Esophagus muscularis mucosa (tissue), 4 donors: ENCODE measurements at regions not wholly inside any gene's neighbourhood (a gene's known extent, or its start where the extent isn't known, plus 50 kb on each side); places are given as distances from the start of the nearest gene placed in this dataset.
A peak's percentile ranks its signal among the peaks of the same experiment; 100 is the strongest.

Experiments used
- DNase-seq: peaks from one replicate; pipeline ENCODE4 v3.0.0-alpha.2; 2017; ENCODE audit errors: extremely low spot score
- H3K27ac ChIP-seq, 4 donors: fragments of 200-600 bp; sonication (generic); replicated peaks in 1 of 4; 1 replicate in 3 of 4; 2 replicates in 1 of 4; pipeline ENCODE4 v1.5.1; 2016 to 2019; ENCODE audit warnings: mild to moderate bottlenecking in 1 of 4
- H3K27me3 ChIP-seq, 4 donors: fragments of 200-600 bp; sonication (generic); one replicate each; pipeline versions ENCODE4 v1.5.1 to v1.6.0; 2016 to 2019
- H3K36me3 ChIP-seq, 4 donors: fragments of 200-600 bp; sonication (generic); one replicate each; pipeline ENCODE4 v1.5.1; 2016 to 2019
- H3K4me1 ChIP-seq, 4 donors: fragments of 200-600 bp; sonication (generic); one replicate each; pipeline ENCODE4 v1.5.1; 2016 to 2019
- H3K4me3 ChIP-seq, 4 donors: fragments of 200-600 bp; sonication (generic); 1 replicate in 2 of 4; 2 replicates in 2 of 4; pipeline ENCODE4 v1.5.1; 2016 to 2019; ENCODE audit warnings: mild to moderate bottlenecking in 4 of 4, moderate library complexity in 1 of 4
- H3K9me3 ChIP-seq, 4 donors: fragments of 200-600 bp; sonication (generic); 1 replicate in 3 of 4; 2 replicates in 1 of 4; pipeline ENCODE4 v1.5.1; 2016 to 2019
- CTCF ChIP-seq, 3 experiments: fragments of 200-600 bp in 2 of 3; fragments of 450-650 bp in 1 of 3; sonication (generic) in 2 of 3; IDR thresholded peaks; one replicate each; pipeline ENCODE4 v1.5.1; 2017 to 2019; ENCODE audit warnings: antibody characterized with exemption in 3 of 3, mild to moderate bottlenecking in 2 of 3, moderate library complexity in 1 of 3
- EP300 ChIP-seq: sonication (generic); formaldehyde crosslinking; IDR thresholded peaks from one replicate; pipeline ENCODE4 v1.6.1; 2017; ENCODE audit warnings: antibody characterized with exemption
- POLR2A ChIP-seq: fragments of 450-650 bp; IDR thresholded peaks from one replicate; pipeline ENCODE4 v1.6.1; 2017; ENCODE audit warnings: antibody characterized with exemption, moderate library complexity, mild to moderate bottlenecking, low read depth
- POLR2AphosphoS5 ChIP-seq, 2 donors: sonication (generic); formaldehyde crosslinking; IDR thresholded peaks; one replicate each; pipeline ENCODE4 v1.6.1; 2017; ENCODE audit warnings: antibody characterized with exemption in 2 of 2
- WGBS: methylation state at CpG from one replicate; pipeline ENCODE4 v1.1.5; 2018; 5-methylcytosine and 5-hydroxymethylcytosine counted together
- intact Hi-C: fragments of 100-400 bp; cut with DNase I; formaldehyde crosslinking; loops from one replicate; pipeline ENCODE4 v1.15.1; 2023

- Histone ChIP-seq H3K4me1 (peaks cover 14 to 44% (median 41%) of the 10 kb centered on the region in 4 donors), H3K27ac (peak overlapping the region; percentile 15 to 42 (median 30)), H3K27me3 (no peaks in the 10 kb centered on the region), H3K9me3 (no peaks in the 10 kb centered on the region), H3K4me3 (no peak overlapping the region), H3K36me3 (no peaks in the 10 kb centered on the region)
- WGBS: no CpG with 5 or more reads among the region's 1 CpG
- intact Hi-C loops: no loop called here
- TF ChIP-seq POLR2AphosphoS5 (IDR thresholded peaks at IDR 0.05) (peak in 1 of 2 donors; percentile 49), POLR2A (no peak), CTCF (IDR thresholded peaks at IDR 0.05) (no peak)
- no peak for DNase-seq
Observed at GRCh38 chr11:86162239-86162638, 82.3 kb upstream of the EED start.

GRCh38 chr11:86161837-86162236 lies 82.7 kb upstream of the EED start:
- peaks cover 14 to 44% (median 41%) of the 10 kb centered on the region in 4 donors for H3K4me1 ChIP-seq
- H3K9me3 ChIP-seq: no peaks in the 10 kb centered on the region
- TF ChIP-seq POLR2AphosphoS5 (IDR thresholded peaks at IDR 0.05): no peak
- no peak for TF ChIP-seq CTCF (IDR thresholded peaks at IDR 0.05)
- no peak for TF ChIP-seq EP300
- no peak for TF ChIP-seq POLR2A
- no peaks in the 10 kb centered on the region for H3K36me3 ChIP-seq
- H3K4me3 ChIP-seq: no peak overlapping the region
- H3K27me3 ChIP-seq: no peaks in the 10 kb centered on the region
- WGBS: 61% methylated on average over 2 of the region's 2 CpGs
- intact Hi-C loops: no loop called here
- H3K27ac ChIP-seq: peak overlapping the region; percentile 15 to 42 (median 30)
- DNase-seq: no peak

- Histone ChIP-seq H3K36me3 (no peaks in the 10 kb centered on the region), H3K4me3 (no peak overlapping the region), H3K9me3 (no peaks in the 10 kb centered on the region), H3K4me1 (peaks cover 14 to 44% (median 42%) of the 10 kb centered on the region in 4 donors), H3K27me3 (no peaks in the 10 kb centered on the region), H3K27ac (peak overlapping the region; percentile 4 to 41 (median 12))
- no peak for TF ChIP-seq POLR2A
- TF ChIP-seq EP300: no peak
- TF ChIP-seq POLR2AphosphoS5 (IDR thresholded peaks at IDR 0.05): no peak
- intact Hi-C loops: no loop called here
- DNase-seq: no peak
Observed at GRCh38 chr11:86161336-86161735, 83.2 kb upstream of the EED start.

- Histone ChIP-seq H3K9me3 (no peaks in the 10 kb centered on the region), H3K27me3 (no peaks in the 10 kb centered on the region), H3K36me3 (no peaks in the 10 kb centered on the region), H3K4me1 (peaks cover 14 to 47% (median 42%) of the 10 kb centered on the region in 4 donors), H3K4me3 (no peak overlapping the region), H3K27ac (peak overlapping the region in 3 of 4 donors; percentile 4 to 35 (median 15))
- no peak for DNase-seq
- intact Hi-C loops: no loop called here
- TF ChIP-seq POLR2A (no peak), EP300 (no peak), POLR2AphosphoS5 (IDR thresholded peaks at IDR 0.05) (no peak), CTCF (IDR thresholded peaks at IDR 0.05) (no peak)
- WGBS: 64% methylated on average over 1 of the region's 1 CpG
Observed at GRCh38 chr11:86160541-86161149, 83.9 kb upstream of the EED start.

GRCh38 chr11:86159581-86159891 lies 85.0 kb upstream of the EED start:
- no peaks in the 10 kb centered on the region for H3K9me3 ChIP-seq
- no peaks in the 10 kb centered on the region for H3K27me3 ChIP-seq
- no peak for TF ChIP-seq EP300
- no peak for TF ChIP-seq POLR2AphosphoS5 (IDR thresholded peaks at IDR 0.05)
- no peak for TF ChIP-seq CTCF (IDR thresholded peaks at IDR 0.05)
- TF ChIP-seq POLR2A: no peak
- no peaks in the 10 kb centered on the region for H3K36me3 ChIP-seq
- H3K4me3 ChIP-seq: no peak overlapping the region
- 61% methylated on average over 3 of the region's 3 CpGs for WGBS
- peaks cover 14 to 47% (median 42%) of the 10 kb centered on the region in 4 donors for H3K4me1 ChIP-seq
- H3K27ac ChIP-seq: no peak overlapping the region
- intact Hi-C loops: no loop called here
- DNase-seq: no peak
